HG02588 (cell line): ENCODE measurements at regions not wholly inside any gene's neighbourhood (a gene's known extent, or its start where the extent isn't known, plus 50 kb on each side); places are given as distances from the start of the nearest gene placed in this dataset.
A peak's percentile ranks its signal among the peaks of the same experiment; 100 is the strongest.
"Not testable (repeated sequence)": the region's sequence is repeated elsewhere in the genome, so short reads cannot be mapped to it uniquely, and the experiment has no call there.

Experiments
- ATAC-seq: cut with Tn5 transposase; IDR thresholded peaks from one replicate; pipeline ENCODE4 v1.9.1; 2021; ENCODE audit warnings: mild to moderate bottlenecking, moderate library complexity; ENCODE audit not compliant: unreplicated experiment

GRCh38 chr4:22573198-22573597 lies 57.3 kb upstream of the ADGRA3 start:
- no peak for ATAC-seq

- no peak for ATAC-seq
Measured at GRCh38 chr4:22573641-22574040, 57.8 kb upstream of the ADGRA3 start.

GRCh38 chr4:22574424-22574823 lies 58.6 kb upstream of the ADGRA3 start:
- no peak for ATAC-seq

GRCh38 chr4:22574880-22575279 lies 59.0 kb upstream of the ADGRA3 start:
- no peak for ATAC-seq

GRCh38 chr4:22587253-22587652 lies 71.4 kb upstream of the ADGRA3 start:
- no peak for ATAC-seq

- ATAC-seq = no peak
Measured at GRCh38 chr4:22593933-22594332, 78.1 kb upstream of the ADGRA3 start.

GRCh38 chr4:22595684-22596083 lies 79.8 kb upstream of the ADGRA3 start:
- ATAC-seq = no peak

- ATAC-seq = no peak
Measured at GRCh38 chr4:22596409-22596808, 80.5 kb upstream of the ADGRA3 start.

GRCh38 chr4:22597471-22597870 lies 81.6 kb upstream of the ADGRA3 start:
- no peak for ATAC-seq

- ATAC-seq = not testable (repeated sequence)
Measured at GRCh38 chr4:22598113-22599047, 82.5 kb upstream of the ADGRA3 start.

GRCh38 chr4:22599228-22599928 lies 83.5 kb upstream of the ADGRA3 start:
- ATAC-seq = not testable (repeated sequence)

- not testable (repeated sequence) for ATAC-seq
Measured at GRCh38 chr4:22599929-22600432, 84.1 kb upstream of the ADGRA3 start.

GRCh38 chr4:22601638-22602037 lies 85.8 kb upstream of the ADGRA3 start:
- ATAC-seq = not testable (repeated sequence)

GRCh38 chr4:22607382-22607781 lies 85.4 kb upstream of the GBA3 start:
- peak; percentile 63 for ATAC-seq

- not testable (repeated sequence) for ATAC-seq
Measured at GRCh38 chr4:22609951-22610525, 82.7 kb upstream of the GBA3 start.

GRCh38 chr4:22614114-22614513 lies 78.6 kb upstream of the GBA3 start:
- ATAC-seq = no peak

GRCh38 chr4:22616516-22616915 lies 76.2 kb upstream of the GBA3 start:
- ATAC-seq = no peak

GRCh38 chr4:22620144-22620543 lies 72.6 kb upstream of the GBA3 start:
- ATAC-seq = not testable (repeated sequence)

GRCh38 chr4:22621970-22622369 lies 70.8 kb upstream of the GBA3 start:
- not testable (repeated sequence) for ATAC-seq

GRCh38 chr4:22624002-22624401 lies 68.7 kb upstream of the GBA3 start:
- not testable (repeated sequence) for ATAC-seq

GRCh38 chr4:22625311-22625710 lies 67.4 kb upstream of the GBA3 start:
- ATAC-seq = no peak
